ENCODE measurements at regions not wholly inside any gene's neighbourhood (a gene's known extent, or its start where the extent isn't known, plus 50 kb on each side); places are given as distances from the start of the nearest gene placed in this dataset.

- POLR2A ChIA-PET, result no interaction called here
These were observed 323.5 kb upstream of the HSF2 start for GRCh38 chr6:122075917-122076316.

GRCh38 chr6:122077603-122078002, 321.8 kb upstream of the HSF2 start:
- Histone ChIP-seq H3K36me3 (replicated peaks in 1 of 2; ENCODE audit: control insufficient read depth in 1 of 2, insufficient read depth in 2 of 2, low read length in 2 of 2) (no peaks in the 10 kb centered on the region), H3K9ac (ENCODE audit: insufficient read depth, low read depth, low read length) (no peak overlapping the region), H3K79me2 (ENCODE audit: insufficient read depth, low read length) (no peaks in the 10 kb centered on the region), H3K4me3 (replicated peaks in 1 of 3; ENCODE audit: insufficient read depth in 1 of 3, low read depth in 2 of 3, low read length in 3 of 3) (no peak overlapping the region), H2AFZ (ENCODE audit: low read length) (no peak overlapping the region), H3K4me1 (ENCODE audit: insufficient read depth, low read length) (no peaks in the 10 kb centered on the region), H4K20me1 (ENCODE audit: insufficient read depth, low read length) (no peaks in the 10 kb centered on the region), H3K4me2 (ENCODE audit: low read depth, low read length) (no peak overlapping the region), H3K9me3 (ENCODE audit: low read length) (no peaks in the 10 kb centered on the region), H3K27me3 (ENCODE audit: control insufficient read depth in 1 of 2, insufficient read depth in 2 of 2, low read length in 2 of 2) (no peaks in the 10 kb centered on the region), H3K27ac (ENCODE audit: extremely low read length, insufficient read depth, low read length) (no peak overlapping the region)
- BruUV-seq (replicated peaks), result no TSS peak
- intact Hi-C loops (cut with micrococcal nuclease; ENCODE audit: unreplicated experiment) (no loop called here), in situ Hi-C loops (cut with HindIII; ENCODE audit: extremely low pct_ligation_motif_present, low pct_unique_long_range_greater_than_20kb) (no loop called here)
- TF ChIP-seq ZNF703 (CRISPR knock-in tag; IDR thresholded peaks at IDR 0.05; ENCODE audit: borderline replicate concordance) (no peak), JARID2 (CRISPR knock-in tag; IDR thresholded peaks at IDR 0.05; ENCODE audit: insufficient replicate concordance) (no peak), RARG (CRISPR knock-in tag; IDR thresholded peaks at IDR 0.05; ENCODE audit: low read depth) (no peak), SMARCE1 (IDR thresholded peaks at IDR 0.05; ENCODE audit: borderline replicate concordance) (no peak), HNRNPK (IDR thresholded peaks at IDR 0.05; ENCODE audit: low read depth, low read length, poor library complexity, severe bottlenecking) (no peak), SUZ12 (IDR thresholded peaks at IDR 0.05; ENCODE audit: low read depth, low read length) (no peak), SATB2 (CRISPR knock-in tag; IDR thresholded peaks at IDR 0.05) (no peak), ASH2L (IDR thresholded peaks at IDR 0.05; ENCODE audit: insufficient read length, low read depth, low read length) (no peak), ZNF296 (CRISPR knock-in tag; conservative IDR thresholded peaks at IDR 0.05) (no peak), RFX5 (IDR thresholded peaks at IDR 0.05; ENCODE audit: low read depth, low read length) (no peak)
- DNase-seq (ENCODE audit: low spot score) (no peak), FAIRE-seq (no peak), ATAC-seq (no peak)
- 0% methylated on average over 1 of the region's 1 CpG for WGBS (ENCODE audit: low lambda C conversion rate)
- ChIA-PET POLR2A (no interaction called here), CTCF (ENCODE audit: low intra/inter-chr PET ratio, low total read pairs) (no interaction called here)

More at GRCh38 chr6:122075917-122076316, 323.5 kb upstream of the HSF2 start:
- no TSS peak for BruUV-seq (replicated peaks)
- H3K9ac ChIP-seq (ENCODE audit: insufficient read depth, low read depth, low read length), result no peak overlapping the region
- no peak overlapping the region for H3K4me2 ChIP-seq (ENCODE audit: low read depth, low read length)
- WGBS (ENCODE audit: low lambda C conversion rate), result 0% methylated on average over 2 of the region's 2 CpGs
- no peaks in the 10 kb centered on the region for H3K4me1 ChIP-seq (ENCODE audit: insufficient read depth, low read length)
- H3K79me2 ChIP-seq (ENCODE audit: insufficient read depth, low read length), result no peaks in the 10 kb centered on the region
- intact Hi-C loops (cut with micrococcal nuclease; ENCODE audit: unreplicated experiment), result no loop called here
- CTCF ChIA-PET (ENCODE audit: low intra/inter-chr PET ratio, low total read pairs), result no interaction called here
- H3K4me3 ChIP-seq (replicated peaks in 1 of 3; ENCODE audit: insufficient read depth in 1 of 3, low read depth in 2 of 3, low read length in 3 of 3), result no peak overlapping the region
- no peak for FAIRE-seq
- in situ Hi-C loops (cut with HindIII; ENCODE audit: extremely low pct_ligation_motif_present, low pct_unique_long_range_greater_than_20kb), result no loop called here
- no peak for ATAC-seq
- no peaks in the 10 kb centered on the region for H3K36me3 ChIP-seq (replicated peaks in 1 of 2; ENCODE audit: control insufficient read depth in 1 of 2, insufficient read depth in 2 of 2, low read length in 2 of 2)
- H4K20me1 ChIP-seq (ENCODE audit: insufficient read depth, low read length), result no peaks in the 10 kb centered on the region
- no peak overlapping the region for H2AFZ ChIP-seq (ENCODE audit: low read length)
- H3K9me3 ChIP-seq (ENCODE audit: low read length), result no peaks in the 10 kb centered on the region
- TF ChIP-seq PHF8 (CRISPR knock-in tag; IDR thresholded peaks at IDR 0.05) (no peak), ZBTB1 (CRISPR knock-in tag; IDR thresholded peaks at IDR 0.05; ENCODE audit: borderline replicate concordance) (no peak), SMAD3 (CRISPR knock-in tag; IDR thresholded peaks at IDR 0.05) (no peak)
- H3K27me3 ChIP-seq (ENCODE audit: control insufficient read depth in 1 of 2, insufficient read depth in 2 of 2, low read length in 2 of 2), result no peaks in the 10 kb centered on the region
- no peak for DNase-seq (ENCODE audit: low spot score)
- H3K27ac ChIP-seq (ENCODE audit: extremely low read length, insufficient read depth, low read length), result no peak overlapping the region
